BLaER1 (cell line): ENCODE measurements at regions not wholly inside any gene's neighbourhood (a gene's known extent, or its start where the extent isn't known, plus 50 kb on each side); places are given as distances from the start of the nearest gene placed in this dataset.

Source experiments
- H3K27ac ChIP-seq: shearing (Covaris generic); formaldehyde crosslinking; 2 replicates; pipeline ENCODE4 v1.8.1; 2022
- H3K27me3 ChIP-seq: shearing (Covaris generic); formaldehyde crosslinking; 2 replicates; pipeline ENCODE4 v1.8.1; 2022
- H3K36me3 ChIP-seq: shearing (Covaris generic); formaldehyde crosslinking; 2 replicates; pipeline ENCODE4 v1.8.1; 2022
- H3K4me1 ChIP-seq: shearing (Covaris generic); formaldehyde crosslinking; 2 replicates; pipeline ENCODE4 v1.8.1; 2022
- H3K4me2 ChIP-seq: shearing (Covaris generic); formaldehyde crosslinking; 2 replicates; pipeline ENCODE4 v1.8.1; 2022
- H3K4me3 ChIP-seq: shearing (Covaris generic); formaldehyde crosslinking; 2 replicates; pipeline ENCODE4 v1.8.1; 2022
- H3K9ac ChIP-seq: shearing (Covaris generic); formaldehyde crosslinking; 2 replicates; pipeline ENCODE4 v1.8.1; 2022
- H3K9me3 ChIP-seq: shearing (Covaris generic); formaldehyde crosslinking; 2 replicates; pipeline ENCODE4 v1.8.1; 2022
- H4K20me1 ChIP-seq: shearing (Covaris generic); formaldehyde crosslinking; 2 replicates; pipeline ENCODE4 v1.8.1; 2022
- Cebpa-rat ChIP-seq: shearing (Covaris generic); IDR thresholded peaks from 2 replicates; pipeline ENCODE4 v1.8.1; 2022

- Histone ChIP-seq H3K4me3 (no peak overlapping the region), H4K20me1 (no peaks in the 10 kb centered on the region), H3K9me3 (peaks cover 13% of the 10 kb centered on the region), H3K27me3 (no peaks in the 10 kb centered on the region), H3K27ac (no peak overlapping the region), H3K9ac (no peak overlapping the region), H3K4me1 (peaks cover 5% of the 10 kb centered on the region; the same call in 1 of the 2 replicates), H3K4me2 (no peak overlapping the region), H3K36me3 (no peaks in the 10 kb centered on the region)
- no peak for TF ChIP-seq Cebpa-rat
Measured at GRCh38 chr22:27654546-27655445, 146.8 kb downstream of the MN1 start.

GRCh38 chr22:27655582-27656185, 145.9 kb downstream of the MN1 start:
- Histone ChIP-seq H4K20me1 (no peaks in the 10 kb centered on the region), H3K27ac (no peak overlapping the region), H3K27me3 (no peaks in the 10 kb centered on the region), H3K4me2 (no peak overlapping the region), H3K4me1 (peaks cover 5% of the 10 kb centered on the region; the same call in 1 of the 2 replicates), H3K9ac (no peak overlapping the region), H3K9me3 (peaks cover 13% of the 10 kb centered on the region), H3K36me3 (no peaks in the 10 kb centered on the region), H3K4me3 (no peak overlapping the region)
- TF ChIP-seq Cebpa-rat: no peak

- no peak overlapping the region for H3K9ac ChIP-seq
- no peaks in the 10 kb centered on the region for H3K27me3 ChIP-seq
- H3K4me3 ChIP-seq: no peak overlapping the region
- TF ChIP-seq Cebpa-rat: no peak
- peaks cover 13% of the 10 kb centered on the region for H3K9me3 ChIP-seq
- no peaks in the 10 kb centered on the region for H3K36me3 ChIP-seq
- H4K20me1 ChIP-seq: no peaks in the 10 kb centered on the region
- no peak overlapping the region for H3K27ac ChIP-seq
- H3K4me2 ChIP-seq: no peak overlapping the region
- H3K4me1 ChIP-seq: peaks cover 5% of the 10 kb centered on the region; the same call in 1 of the 2 replicates
Measured at GRCh38 chr22:27656970-27657369, 144.6 kb downstream of the MN1 start.

GRCh38 chr22:27660306-27660705, 141.2 kb downstream of the MN1 start:
- TF ChIP-seq Cebpa-rat: no peak
- H3K4me3 ChIP-seq: no peak overlapping the region
- H3K27me3 ChIP-seq: no peaks in the 10 kb centered on the region
- H4K20me1 ChIP-seq: no peaks in the 10 kb centered on the region
- H3K9ac ChIP-seq: no peak overlapping the region
- H3K36me3 ChIP-seq: no peaks in the 10 kb centered on the region
- peaks cover 18% of the 10 kb centered on the region for H3K4me1 ChIP-seq
- H3K4me2 ChIP-seq: no peak overlapping the region
- no peak overlapping the region for H3K27ac ChIP-seq
- H3K9me3 ChIP-seq: peaks cover 13% of the 10 kb centered on the region

GRCh38 chr22:27662359-27663301, 138.9 kb downstream of the MN1 start:
- Histone ChIP-seq H3K27ac (peak overlapping the region; percentile 28; the same call in 1 of the 2 replicates), H3K27me3 (no peaks in the 10 kb centered on the region), H4K20me1 (no peaks in the 10 kb centered on the region), H3K4me1 (peaks cover 31% of the 10 kb centered on the region), H3K4me2 (no peak overlapping the region), H3K4me3 (no peak overlapping the region), H3K9me3 (peaks cover 5% of the 10 kb centered on the region; the same call in 1 of the 2 replicates), H3K36me3 (no peaks in the 10 kb centered on the region), H3K9ac (no peak overlapping the region)
- no peak for TF ChIP-seq Cebpa-rat

GRCh38 chr22:27663812-27664211, 137.7 kb downstream of the MN1 start:
- peak overlapping the region; percentile 31; the same call in 1 of the 2 replicates for H3K4me2 ChIP-seq

GRCh38 chr22:27666272-27666997, 135.1 kb downstream of the MN1 start:
- Histone ChIP-seq H3K27ac (peak overlapping the region; percentile 66; the same call in 1 of the 2 replicates), H3K4me2 (peak overlapping the region; percentile 82), H3K4me3 (no peak overlapping the region), H3K4me1 (peaks cover 68% of the 10 kb centered on the region), H3K9ac (no peak overlapping the region), H3K27me3 (no peaks in the 10 kb centered on the region), H3K36me3 (no peaks in the 10 kb centered on the region), H3K9me3 (peaks cover 5% of the 10 kb centered on the region; the same call in 1 of the 2 replicates), H4K20me1 (no peaks in the 10 kb centered on the region)
- TF ChIP-seq Cebpa-rat: no peak

More at GRCh38 chr22:27663812-27664211, 137.7 kb downstream of the MN1 start:
- Histone ChIP-seq H3K9me3 (peaks cover 5% of the 10 kb centered on the region; the same call in 1 of the 2 replicates), H3K9ac (no peak overlapping the region), H3K27me3 (no peaks in the 10 kb centered on the region), H3K4me1 (peaks cover 43% of the 10 kb centered on the region), H3K4me3 (no peak overlapping the region), H3K27ac (peak overlapping the region; percentile 28; the same call in 1 of the 2 replicates), H3K36me3 (no peaks in the 10 kb centered on the region), H4K20me1 (no peaks in the 10 kb centered on the region)
- TF ChIP-seq Cebpa-rat: no peak

- Histone ChIP-seq H3K36me3 (no peaks in the 10 kb centered on the region), H3K9ac (peak overlapping the region; percentile 40; the same call in 1 of the 2 replicates), H3K4me2 (peak overlapping the region; percentile 82), H3K27me3 (no peaks in the 10 kb centered on the region), H3K27ac (peak overlapping the region; percentile 66), H4K20me1 (no peaks in the 10 kb centered on the region), H3K4me3 (no peak overlapping the region), H3K9me3 (peaks cover 5% of the 10 kb centered on the region; the same call in 1 of the 2 replicates), H3K4me1 (peaks cover 71% of the 10 kb centered on the region)
- TF ChIP-seq Cebpa-rat: no peak
Measured at GRCh38 chr22:27667121-27667843, 134.3 kb downstream of the MN1 start.
